NCI-H526 treated with DMSO at 0.1 percent for 48 hours (cell line): ENCODE measurements at regions not wholly inside any gene's neighbourhood (a gene's known extent, or its start where the extent isn't known, plus 50 kb on each side); places are given as distances from the start of the nearest gene placed in this dataset.

Source experiments
- DNase-seq: peaks from one replicate; lab custom pipeline; 2025; lab: John Stamatoyannopoulos, UW

GRCh38 chr11:112858289-112859023, 102.8 kb upstream of the NCAM1 start:
- no peak for DNase-seq

GRCh38 chr11:112859787-112860186, 101.4 kb upstream of the NCAM1 start:
- DNase-seq: no peak

GRCh38 chr11:112861356-112861755, 99.9 kb upstream of the NCAM1 start:
- no peak for DNase-seq

- no peak for DNase-seq
Observed at GRCh38 chr11:112863305-112863704, 97.9 kb upstream of the NCAM1 start.

- DNase-seq: peak; percentile 78
Observed at GRCh38 chr11:112864672-112865071, 96.5 kb upstream of the NCAM1 start.

GRCh38 chr11:112871909-112872500, 89.2 kb upstream of the NCAM1 start:
- DNase-seq: no peak

GRCh38 chr11:112874980-112875379, 86.2 kb upstream of the NCAM1 start:
- no peak for DNase-seq

- DNase-seq: no peak
Observed at GRCh38 chr11:112877581-112877980, 83.6 kb upstream of the NCAM1 start.

GRCh38 chr11:112878033-112878601, 83.1 kb upstream of the NCAM1 start:
- no peak for DNase-seq

GRCh38 chr11:112880495-112880894, 80.7 kb upstream of the NCAM1 start:
- no peak for DNase-seq

- DNase-seq: peak; percentile 87
Observed at GRCh38 chr11:112881461-112881860, 79.8 kb upstream of the NCAM1 start.

GRCh38 chr11:112882494-112883381, 78.5 kb upstream of the NCAM1 start:
- no peak for DNase-seq

GRCh38 chr11:112884012-112884767, 77.0 kb upstream of the NCAM1 start:
- DNase-seq: no peak

GRCh38 chr11:112885744-112886433, 75.3 kb upstream of the NCAM1 start:
- DNase-seq: no peak

GRCh38 chr11:112886434-112887370, 74.5 kb upstream of the NCAM1 start:
- no peak for DNase-seq

GRCh38 chr11:112889446-112889845, 71.8 kb upstream of the NCAM1 start:
- no peak for DNase-seq

GRCh38 chr11:112899235-112900006, 61.8 kb upstream of the NCAM1 start:
- no peak for DNase-seq

GRCh38 chr11:112901924-112902323, 59.3 kb upstream of the NCAM1 start:
- no peak for DNase-seq

GRCh38 chr11:112902361-112903011, 58.7 kb upstream of the NCAM1 start:
- DNase-seq: no peak
